NCI-H1930 (cell line): ENCODE measurements at regions not wholly inside any gene's neighbourhood (a gene's known extent, or its start where the extent isn't known, plus 50 kb on each side); places are given as distances from the start of the nearest gene placed in this dataset.
A peak's percentile ranks its signal among the peaks of the same experiment; 100 is the strongest.
"Not testable (repeated sequence)": the region's sequence is repeated elsewhere in the genome, so short reads cannot be mapped to it uniquely, and the experiment has no call there.

Source experiments
- DNase-seq, 2 experiments: peaks; one replicate each; lab custom pipeline; 2025; lab: John Stamatoyannopoulos, UW

GRCh38 chr5:102048940-102049339 is 247.1 kb downstream of the SLCO4C1 start:
- peak in 1 of 2 experiments; percentile 18 for DNase-seq

- DNase-seq: not testable (repeated sequence)
Measured at GRCh38 chr5:102047073-102047472, 249.0 kb downstream of the SLCO4C1 start.

- DNase-seq: no peak
Measured at GRCh38 chr5:102040326-102040725, 255.8 kb downstream of the SLCO4C1 start.

- DNase-seq: no peak
Measured at GRCh38 chr5:102036927-102037326, 259.2 kb downstream of the SLCO4C1 start.

- no peak for DNase-seq
Measured at GRCh38 chr5:102031711-102032110, 264.4 kb downstream of the SLCO4C1 start.

- no peak for DNase-seq
Measured at GRCh38 chr5:102018690-102019089, 277.4 kb downstream of the SLCO4C1 start.

- DNase-seq: no peak
Measured at GRCh38 chr5:102018279-102018678, 277.8 kb downstream of the SLCO4C1 start.

- no peak for DNase-seq
Measured at GRCh38 chr5:102014371-102014770, 281.7 kb downstream of the SLCO4C1 start.

GRCh38 chr5:102010644-102011043 is 285.4 kb downstream of the SLCO4C1 start:
- no peak for DNase-seq

- no peak for DNase-seq
Measured at GRCh38 chr5:101997235-101997634, 298.8 kb downstream of the SLCO4C1 start.

GRCh38 chr5:101995585-101995984 is 300.5 kb downstream of the SLCO4C1 start:
- DNase-seq: no peak

GRCh38 chr5:101991486-101991885 is 304.6 kb downstream of the SLCO4C1 start:
- no peak for DNase-seq

- DNase-seq: no peak
Measured at GRCh38 chr5:101989659-101990058, 306.4 kb downstream of the SLCO4C1 start.

- no peak for DNase-seq
Measured at GRCh38 chr5:101977729-101978345, 318.2 kb downstream of the SLCO4C1 start.

GRCh38 chr5:101976933-101977332 is 319.2 kb downstream of the SLCO4C1 start:
- DNase-seq: no peak

GRCh38 chr5:101969742-101970141 is 326.3 kb downstream of the SLCO4C1 start:
- DNase-seq: no peak

GRCh38 chr5:101966476-101966875 is 329.6 kb downstream of the SLCO4C1 start:
- no peak for DNase-seq

- no peak for DNase-seq
Measured at GRCh38 chr5:101955891-101956290, 340.2 kb downstream of the SLCO4C1 start.

GRCh38 chr5:101950019-101950418 is 346.1 kb downstream of the SLCO4C1 start:
- no peak for DNase-seq

GRCh38 chr5:101948615-101949014 is 347.5 kb downstream of the SLCO4C1 start:
- no peak for DNase-seq

GRCh38 chr5:101943784-101944183 is 352.3 kb downstream of the SLCO4C1 start:
- no peak for DNase-seq

GRCh38 chr5:101942321-101942882 is 353.7 kb downstream of the SLCO4C1 start:
- DNase-seq: no peak

- DNase-seq: no peak
Measured at GRCh38 chr5:101937041-101937440, 359.0 kb downstream of the SLCO4C1 start.

- no peak for DNase-seq
Measured at GRCh38 chr5:101935086-101935485, 361.0 kb downstream of the SLCO4C1 start.
